K562 (cell line): ENCODE measurements at regions not wholly inside any gene's neighbourhood (a gene's known extent, or its start where the extent isn't known, plus 50 kb on each side); places are given as distances from the start of the nearest gene placed in this dataset.

Experiments used
- ATAC-seq: fragments of 200-7000 bp; cut with Tn5 transposase; 3 replicates; pipeline ENCODE4 v1.9.1; 2020; ENCODE audit warnings: moderate library complexity
- BruUV-seq: library from RNA; stranded (reverse); fragments of 400-500 nt; replicated peaks from 2 replicates; lab custom pipeline; 2021; lab: Mats Ljungman, UMichigan
- CTCF ChIA-PET: fragments of 300-600 bp; formaldehyde crosslinking; extraction: SDS; loops from one replicate; lab custom pipeline; 2021; ENCODE audit warnings: low intra/inter-chr PET ratio; lab: Yijun Ruan, JAX
- POLR2A ChIA-PET: fragments of 300-600, 350-650 bp; sonication (Branson Sonifier 250); formaldehyde crosslinking; extraction: SDS; loops from one replicate; lab custom pipeline; 2021; ENCODE audit warnings: antibody characterized with exemption, inconsistent platforms; lab: Yijun Ruan, JAX
- DNase-seq, 4 experiments: peaks; one replicate each; pipeline versions ENCODE4 v3.0.0 to v3.0.0-alpha.2; 2011 to 2018; ENCODE audit warnings: low spot score in 3 of 4, mixed read lengths in 3 of 4; ENCODE audit errors: extremely low read depth in 1 of 4
- FAIRE-seq: peaks from 2 replicates; lab custom pipeline; 2011; peaks lifted over from hg19 to GRCh38; lab: Jason Lieb, UNC
- H2AFZ ChIP-seq: 2 replicates; pipeline ENCODE4 v1.6.0; 2011; ENCODE audit warnings: low read depth, low read length, control low read depth, inconsistent platforms
- H3K27ac ChIP-seq: fragments of 200-600 bp; 3 replicates; pipeline ENCODE4 v1.8.0; 2011; ENCODE audit warnings: low read depth, mild to moderate bottlenecking, control low read depth, inconsistent platforms, low read length, moderate library complexity, mixed read lengths; ENCODE audit errors: extremely low read depth
- H3K27me3 ChIP-seq, 2 experiments: fragments of 300-600 bp in 1 of 2; 2 replicates in 1 of 2; 3 replicates in 1 of 2; pipeline versions ENCODE4 v1.6.0 to v1.8.0; 2011; ENCODE audit warnings: inconsistent platforms in 2 of 2, low read length in 2 of 2, mild to moderate bottlenecking in 1 of 2, mixed read lengths in 1 of 2, moderate library complexity in 1 of 2; ENCODE audit not compliant: control insufficient read depth in 2 of 2, insufficient read depth in 2 of 2
- H3K36me3 ChIP-seq: fragments of 300-600 bp; 3 replicates; pipeline ENCODE4 v1.8.0; 2011; ENCODE audit warnings: mild to moderate bottlenecking, low read length, inconsistent platforms; ENCODE audit not compliant: control insufficient read depth, insufficient read depth
- H3K4me1 ChIP-seq, 2 experiments: fragments of 200-600 bp in 1 of 2; replicated peaks in 1 of 2; 2 replicates in 1 of 2; 3 replicates in 1 of 2; pipeline versions ENCODE4 v1.5.1 to v1.8.0; 2011; ENCODE audit warnings: inconsistent platforms in 2 of 2, low read length in 2 of 2, mild to moderate bottlenecking in 1 of 2, mixed read lengths in 1 of 2, moderate library complexity in 1 of 2; ENCODE audit not compliant: control insufficient read depth in 2 of 2, insufficient read depth in 2 of 2
- H3K4me2 ChIP-seq: 2 replicates; pipeline ENCODE4 v1.6.1; 2011; ENCODE audit warnings: low read length, control low read depth, inconsistent platforms, mixed read lengths; ENCODE audit not compliant: insufficient read depth
- H3K4me3 ChIP-seq: fragments of 200-600 bp; sonication (generic), shearing (Covaris generic); 2 replicates; pipeline ENCODE4 v1.5.1; 2016; ENCODE audit warnings: control low read depth, inconsistent platforms
- H3K79me2 ChIP-seq: fragments of 200-600 bp; 3 replicates; pipeline ENCODE4 v1.8.0; 2011; ENCODE audit warnings: low read length, inconsistent platforms; ENCODE audit not compliant: control insufficient read depth, insufficient read depth
- H3K9ac ChIP-seq, 2 experiments: 2 replicates each; pipeline versions ENCODE4 v1.6.0 to v1.6.1; 2011; ENCODE audit warnings: low read depth in 2 of 2, low read length in 2 of 2, control low read depth in 1 of 2, inconsistent platforms in 1 of 2, mild to moderate bottlenecking in 1 of 2, mixed read lengths in 1 of 2; ENCODE audit not compliant: insufficient read depth in 1 of 2
- H3K9me1 ChIP-seq: one replicate; pipeline ENCODE4 v1.6.0; 2011; ENCODE audit warnings: inconsistent platforms, mild to moderate bottlenecking, low read length, moderate library complexity; ENCODE audit not compliant: control insufficient read depth, insufficient read depth
- H3K9me3 ChIP-seq: replicated peaks from 2 replicates; pipeline ENCODE4 v1.5.1; 2011; ENCODE audit warnings: low read depth, low read length, inconsistent platforms; ENCODE audit not compliant: control insufficient read depth, insufficient read depth
- H4K20me1 ChIP-seq: replicated peaks from 2 replicates; pipeline ENCODE4 v1.6.1; 2011; ENCODE audit warnings: low read length, inconsistent platforms, mixed read lengths; ENCODE audit not compliant: control insufficient read depth, insufficient read depth
- BRD4 ChIP-seq: fragments of 200-600 bp; sonication (generic); IDR thresholded peaks from 2 replicates; pipeline ENCODE4 v1.6.1; 2017; ENCODE audit warnings: inconsistent platforms
- CREM ChIP-seq: IDR thresholded peaks from 2 replicates; pipeline ENCODE4 v1.6.1; 2014; ENCODE audit warnings: antibody characterized with exemption, low read depth
- FOXK1 ChIP-seq: sonication (generic); formaldehyde crosslinking; IDR thresholded peaks from 2 replicates; pipeline ENCODE4 v1.8.0; 2022; ENCODE audit warnings: missing genetic modification reagents, mild to moderate bottlenecking, borderline replicate concordance
- HDAC8 ChIP-seq: fragments of 450-650 bp; IDR thresholded peaks from 2 replicates; pipeline ENCODE4 v1.6.1; 2016; ENCODE audit warnings: mild to moderate bottlenecking, missing genetic modification characterization, moderate library complexity, missing compliant biosample characterization
- KHSRP ChIP-seq: fragments of 450-650 bp; IDR thresholded peaks from 2 replicates; pipeline ENCODE4 v1.6.1; 2017
- NBN ChIP-seq: fragments of 450-650 bp; IDR thresholded peaks from 2 replicates; pipeline ENCODE4 v1.6.1; 2016; ENCODE audit warnings: low read depth, mild to moderate bottlenecking
- PHF21A ChIP-seq: fragments of 450-650 bp; IDR thresholded peaks from 2 replicates; pipeline ENCODE4 v1.6.1; 2017; ENCODE audit warnings: low read depth, borderline replicate concordance
- RNF2 ChIP-seq: sonication (generic); IDR thresholded peaks from 2 replicates; pipeline ENCODE4 v1.6.1; 2016
- SP1 ChIP-seq: sonication (generic); formaldehyde crosslinking; IDR thresholded peaks from 2 replicates; pipeline ENCODE4 v1.8.1; 2022; ENCODE audit warnings: mild to moderate bottlenecking, missing genetic modification reagents
- TAF1 ChIP-seq: IDR thresholded peaks from 2 replicates; pipeline ENCODE4 v1.6.1; 2011; ENCODE audit warnings: mild to moderate bottlenecking, low read length, moderate library complexity; ENCODE audit not compliant: insufficient read depth, control insufficient read depth, severe bottlenecking; ENCODE audit errors: extremely low read depth
- TAF9B ChIP-seq: fragments of 450-650 bp; IDR thresholded peaks from 2 replicates; pipeline ENCODE4 v1.6.1; 2018; ENCODE audit warnings: mild to moderate bottlenecking; ENCODE audit not compliant: partially characterized antibody
- XRCC4 ChIP-seq: IDR thresholded peaks from one replicate; pipeline ENCODE4 v1.6.1; 2011; ENCODE audit not compliant: insufficient read depth, insufficient read length; ENCODE audit errors: extremely low read depth
- XRCC5 ChIP-seq: fragments of 200-400 bp; formaldehyde crosslinking; IDR thresholded peaks from 2 replicates; pipeline ENCODE4 v1.6.1; 2017; ENCODE audit warnings: low read depth, mild to moderate bottlenecking, low read length
- ZNF3 ChIP-seq: fragments of 250-450 bp; sonication (Bioruptor Pico); IDR thresholded peaks from 2 replicates; pipeline ENCODE4 v1.5.0; 2021; ENCODE audit warnings: mild to moderate bottlenecking, moderate library complexity
- ZNF699 ChIP-seq: fragments of 250-450 bp; sonication (Bioruptor Pico); IDR thresholded peaks from 2 replicates; pipeline ENCODE4 v1.8.0; 2021; ENCODE audit warnings: mild to moderate bottlenecking, moderate library complexity; ENCODE audit not compliant: insufficient replicate concordance
- WGBS: fragments of 100-300 bp; shearing (Covaris generic); methylation state at CpG from one replicate; pipeline ENCODE4 v1.1.6; 2016; ENCODE audit warnings: low coverage, mixed read lengths; ENCODE audit not compliant: insufficient coverage; ENCODE audit errors: missing lambda C conversion rate; 5-methylcytosine and 5-hydroxymethylcytosine counted together
- in situ Hi-C: fragments of 300-500 bp; cut with MboI; formaldehyde crosslinking; loops from 4 replicates; pipeline ENCODE4 v1.15.0; 2018; ENCODE audit warnings: inconsistent platforms, mixed read lengths
- intact Hi-C: fragments of 100-400 bp; cut with micrococcal nuclease; formaldehyde crosslinking; loops from 2 replicates; pipeline ENCODE4 v1.14.2; 2022
- TF ChIP-seq, protein P1 (sequence below): fragments of 250-450 bp; sonication (Bioruptor Pico); IDR thresholded peaks from 2 replicates; pipeline ENCODE4 v1.5.0; 2021
- TF ChIP-seq, protein P2 (sequence below), 3 experiments: IDR thresholded peaks in 2 of 3; conservative IDR thresholded peaks in 1 of 3; 2 replicates each; pipeline ENCODE4 v1.5.1; 2011 to 2012; ENCODE audit warnings: low read length in 3 of 3, mild to moderate bottlenecking in 3 of 3, control low read depth in 2 of 3, improper control_type of control experiment in 1 of 3, inconsistent platforms in 1 of 3, low read depth in 1 of 3, mixed read lengths in 1 of 3, moderate library complexity in 1 of 3; ENCODE audit not compliant: insufficient read depth in 2 of 3

GRCh38 chr7:51569581-51569980, 253.0 kb upstream of the COBL start:
- Histone ChIP-seq H3K27ac (no peak overlapping the region), H3K27me3 (no peaks in the 10 kb centered on the region), H3K4me1 (no peaks in the 10 kb centered on the region), H2AFZ (no peak overlapping the region), H3K36me3 (no peaks in the 10 kb centered on the region), H3K4me2 (no peak overlapping the region), H3K9me3 (no peaks in the 10 kb centered on the region), H3K4me3 (no peak overlapping the region), H3K79me2 (no peaks in the 10 kb centered on the region)
- in situ Hi-C loops, result no loop called here
- intact Hi-C loops, result no loop called here
- DNase-seq, result no peak
- no TSS peak for BruUV-seq
- ATAC-seq, result no peak
- POLR2A ChIA-PET, result interaction anchor here (0.6 to 0.7 kb wide), 2 partner anchors 47 to 677 kb away, joined by 3 read pairs; no protein-coding TSS in a partner anchor
- 6% methylated on average over 3 of the region's 3 CpGs for WGBS
- TF ChIP-seq TAF9B, result no peak
- no peak for TF ChIP-seq ZNF3 (CRISPR knock-in tag)
- TF ChIP-seq BRD4, result no peak
- TF ChIP-seq CREM, result no peak
- TF ChIP-seq PHF21A, result no peak
- no peak for TF ChIP-seq XRCC4
- no peak for TF ChIP-seq NBN
- TF ChIP-seq KHSRP, result no peak
- TF ChIP-seq ZNF699 (CRISPR knock-in tag), result no peak
- TF ChIP-seq RNF2, result no peak
- TF ChIP-seq FOXK1 (CRISPR knock-in tag), result no peak
- TF ChIP-seq HDAC8, result no peak
- TF ChIP-seq XRCC5, result no peak
- TF ChIP-seq, protein P1, sequence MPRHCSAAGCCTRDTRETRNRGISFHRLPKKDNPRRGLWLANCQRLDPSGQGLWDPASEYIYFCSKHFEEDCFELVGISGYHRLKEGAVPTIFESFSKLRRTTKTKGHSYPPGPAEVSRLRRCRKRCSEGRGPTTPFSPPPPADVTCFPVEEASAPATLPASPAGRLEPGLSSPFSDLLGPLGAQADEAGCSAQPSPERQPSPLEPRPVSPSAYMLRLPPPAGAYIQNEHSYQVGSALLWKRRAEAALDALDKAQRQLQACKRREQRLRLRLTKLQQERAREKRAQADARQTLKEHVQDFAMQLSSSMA, result no peak
- TF ChIP-seq TAF1, result no peak
- no peak for TF ChIP-seq SP1 (CRISPR knock-in tag)
- TF ChIP-seq, protein P2, sequence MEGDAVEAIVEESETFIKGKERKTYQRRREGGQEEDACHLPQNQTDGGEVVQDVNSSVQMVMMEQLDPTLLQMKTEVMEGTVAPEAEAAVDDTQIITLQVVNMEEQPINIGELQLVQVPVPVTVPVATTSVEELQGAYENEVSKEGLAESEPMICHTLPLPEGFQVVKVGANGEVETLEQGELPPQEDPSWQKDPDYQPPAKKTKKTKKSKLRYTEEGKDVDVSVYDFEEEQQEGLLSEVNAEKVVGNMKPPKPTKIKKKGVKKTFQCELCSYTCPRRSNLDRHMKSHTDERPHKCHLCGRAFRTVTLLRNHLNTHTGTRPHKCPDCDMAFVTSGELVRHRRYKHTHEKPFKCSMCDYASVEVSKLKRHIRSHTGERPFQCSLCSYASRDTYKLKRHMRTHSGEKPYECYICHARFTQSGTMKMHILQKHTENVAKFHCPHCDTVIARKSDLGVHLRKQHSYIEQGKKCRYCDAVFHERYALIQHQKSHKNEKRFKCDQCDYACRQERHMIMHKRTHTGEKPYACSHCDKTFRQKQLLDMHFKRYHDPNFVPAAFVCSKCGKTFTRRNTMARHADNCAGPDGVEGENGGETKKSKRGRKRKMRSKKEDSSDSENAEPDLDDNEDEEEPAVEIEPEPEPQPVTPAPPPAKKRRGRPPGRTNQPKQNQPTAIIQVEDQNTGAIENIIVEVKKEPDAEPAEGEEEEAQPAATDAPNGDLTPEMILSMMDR (IDR thresholded peaks at IDR 0.05 in 2 of 3, conservative IDR thresholded peaks at IDR 0.05 in 1 of 3; ENCODE audit: insufficient read depth in 2 of 3, low read depth in 1 of 3, low read length in 3 of 3), result no peak
- TF ChIP-seq, all 486 proteins: peak for 0
- FAIRE-seq, result no peak
- H3K9me1 ChIP-seq, result no peaks in the 10 kb centered on the region
- no peaks in the 10 kb centered on the region for H4K20me1 ChIP-seq
- no peak overlapping the region for H3K9ac ChIP-seq
- CTCF ChIA-PET, result no interaction called here
